ENCODE measurements at regions not wholly inside any gene's neighbourhood (a gene's known extent, or its start where the extent isn't known, plus 50 kb on each side); places are given as distances from the start of the nearest gene placed in this dataset.

DNA sequence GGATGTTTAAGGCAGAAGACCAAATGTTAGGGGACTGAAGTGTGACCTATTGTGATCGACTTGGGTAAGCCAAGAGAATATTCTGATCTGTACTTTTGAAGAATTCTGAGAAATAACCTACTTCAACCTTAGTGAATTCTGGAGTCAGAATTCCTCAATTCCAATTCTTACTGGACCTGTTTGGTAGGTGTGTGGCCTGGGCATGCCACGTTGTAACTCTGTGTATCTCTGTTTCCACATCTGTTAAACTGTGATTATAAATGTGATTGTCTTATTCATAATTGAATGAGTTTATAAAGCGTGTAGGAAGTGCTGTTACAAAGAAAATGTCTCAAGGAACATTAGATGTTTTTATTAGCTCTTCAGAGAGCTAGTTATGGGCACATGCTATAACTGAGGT lies 64.5 kb downstream of the TUSC1 start:
- no peak for DNase-seq (ENCODE audit: low spot score)

DNA sequence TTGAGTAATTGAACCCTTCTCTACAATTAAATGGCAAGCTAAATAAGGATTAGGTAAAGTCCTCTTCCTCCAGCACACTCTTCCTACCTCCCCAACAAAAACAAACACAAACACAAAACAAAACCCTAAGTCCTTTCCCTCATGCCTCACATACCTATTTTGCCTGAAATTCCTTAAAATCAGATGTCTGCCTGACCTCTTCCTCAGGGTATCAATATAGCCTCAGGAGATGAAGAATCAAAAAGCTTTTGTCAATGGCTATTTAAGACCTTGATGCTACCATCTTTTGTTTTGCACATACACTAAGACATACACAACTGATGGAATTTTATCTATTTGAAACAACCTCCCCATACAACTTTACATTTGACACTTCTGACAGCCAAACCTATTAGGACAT lies 75.1 kb downstream of the TUSC1 start:
- DNase-seq (ENCODE audit: low spot score) = no peak

- DNase-seq (ENCODE audit: low spot score) = no peak
Measured at GRCh38 chr9:25602400-25603044, 75.7 kb downstream of the TUSC1 start.

- DNase-seq (ENCODE audit: low spot score) = no peak
Measured at GRCh38 chr9:25600501-25600900, 77.7 kb downstream of the TUSC1 start.

GRCh38 chr9:25584611-25585010 lies 93.6 kb downstream of the TUSC1 start:
- no peak for DNase-seq (ENCODE audit: low spot score)

DNA sequence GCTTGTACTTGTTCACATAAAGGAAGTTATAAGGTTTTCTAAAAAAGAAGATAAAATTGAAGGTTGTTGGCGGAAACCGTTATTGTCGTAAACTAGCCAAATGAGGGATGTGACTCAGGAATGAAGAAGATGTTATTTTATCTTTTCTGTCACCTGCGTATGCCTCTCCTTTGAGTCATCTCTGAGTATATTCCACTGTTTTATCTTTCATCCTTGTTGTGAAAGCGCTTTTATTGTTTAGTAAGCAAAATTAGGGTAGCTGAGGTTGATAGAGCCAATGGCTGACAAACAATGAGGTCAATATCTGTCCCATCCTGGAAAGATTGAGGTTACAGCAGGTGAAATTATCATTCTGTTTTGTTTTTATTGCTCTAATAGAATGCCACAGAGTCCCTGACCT lies 105.0 kb downstream of the TUSC1 start:
- no peak for DNase-seq (ENCODE audit: low spot score)

DNA sequence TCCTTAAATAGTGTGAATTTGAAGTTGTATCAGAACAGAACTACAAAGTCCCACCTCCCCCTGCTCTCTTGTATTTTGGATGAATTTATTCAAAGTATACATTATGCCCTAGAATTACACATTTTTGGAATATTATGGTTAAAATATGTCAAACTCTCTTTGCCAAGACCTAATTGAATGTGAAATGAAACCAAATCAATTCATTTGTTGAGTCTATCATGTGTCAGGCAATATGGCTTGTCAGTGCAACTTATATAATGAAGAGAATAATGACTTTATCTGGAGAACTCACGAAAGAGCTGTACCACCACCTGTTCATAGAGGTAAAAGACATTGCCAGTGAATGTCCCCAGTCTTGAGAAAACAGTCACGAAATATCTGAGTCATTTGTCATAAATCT lies 106.8 kb downstream of the TUSC1 start:
- DNase-seq (ENCODE audit: low spot score) = no peak

DNA sequence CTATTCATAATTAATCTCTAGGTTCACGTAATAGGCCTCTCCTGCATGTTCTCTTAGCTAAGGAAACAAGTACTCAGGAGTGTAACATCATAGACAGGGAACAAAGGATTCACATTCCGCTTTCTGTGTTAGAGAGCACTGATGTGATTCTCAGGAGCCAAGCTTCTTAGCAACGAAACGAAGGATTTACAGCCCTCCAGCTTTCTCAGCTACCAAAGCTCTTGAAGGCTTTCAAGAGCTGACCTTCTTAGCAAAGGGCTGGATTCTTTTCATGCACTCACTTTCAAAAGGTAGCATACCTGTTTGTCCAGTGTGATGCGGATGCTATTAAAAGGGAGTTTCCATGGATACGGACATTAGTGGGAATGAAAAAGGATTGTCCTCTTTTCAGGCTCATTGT lies 107.4 kb downstream of the TUSC1 start:
- DNase-seq (ENCODE audit: low spot score) = no peak

GRCh38 chr9:25562101-25562500 lies 116.1 kb downstream of the TUSC1 start:
- no peak for DNase-seq (ENCODE audit: low spot score)

DNA sequence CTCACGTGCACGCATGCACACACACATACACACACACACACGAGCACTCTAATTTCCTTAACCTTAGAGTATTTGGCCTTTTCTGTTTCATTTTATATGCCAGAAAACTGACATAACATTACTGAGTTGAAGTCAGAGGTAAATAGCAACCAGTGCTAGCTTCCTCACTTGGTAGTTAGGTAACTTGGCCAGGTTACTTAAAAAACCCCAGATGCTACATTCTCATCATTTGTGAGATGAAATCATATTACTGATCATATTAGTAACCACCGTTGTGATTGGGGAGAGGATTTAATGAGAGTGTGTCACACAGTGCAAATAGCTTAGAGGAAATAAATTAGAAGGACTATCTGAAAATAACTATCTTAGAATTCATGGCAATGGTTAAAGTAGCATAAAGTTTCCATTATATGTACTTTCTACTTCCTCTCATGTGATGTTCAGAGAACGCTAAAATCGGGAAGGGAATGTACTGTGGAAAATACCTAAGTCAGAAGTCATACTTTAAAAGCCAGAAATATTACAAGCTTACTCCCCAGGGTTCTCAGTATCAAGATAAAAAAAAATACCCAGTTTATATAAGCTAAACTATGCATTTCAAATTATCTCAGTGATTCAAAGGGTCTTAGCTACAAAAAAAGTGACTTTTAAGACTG lies 120.5 kb downstream of the TUSC1 start:
- DNase-seq (ENCODE audit: low spot score) = no peak

DNA sequence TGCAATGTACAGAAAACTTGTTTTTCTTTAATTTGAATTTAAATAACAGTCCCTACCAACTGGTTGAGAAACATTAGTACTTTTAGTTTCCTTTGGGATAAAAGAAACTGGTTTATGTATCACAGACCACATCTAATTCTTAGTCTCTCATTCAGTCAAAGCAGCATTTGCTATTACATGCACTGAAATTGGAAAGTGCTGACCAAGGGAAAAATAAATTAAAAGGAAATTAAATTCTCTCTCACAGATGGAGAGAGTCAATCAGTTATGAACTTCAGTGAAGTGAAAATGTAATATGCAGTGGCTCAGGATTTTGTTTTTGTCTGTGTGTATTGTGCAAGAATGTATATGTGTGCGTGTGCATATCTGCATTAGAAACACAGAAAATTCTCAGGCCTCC lies 121.7 kb downstream of the TUSC1 start:
- no peak for DNase-seq (ENCODE audit: low spot score)

DNA sequence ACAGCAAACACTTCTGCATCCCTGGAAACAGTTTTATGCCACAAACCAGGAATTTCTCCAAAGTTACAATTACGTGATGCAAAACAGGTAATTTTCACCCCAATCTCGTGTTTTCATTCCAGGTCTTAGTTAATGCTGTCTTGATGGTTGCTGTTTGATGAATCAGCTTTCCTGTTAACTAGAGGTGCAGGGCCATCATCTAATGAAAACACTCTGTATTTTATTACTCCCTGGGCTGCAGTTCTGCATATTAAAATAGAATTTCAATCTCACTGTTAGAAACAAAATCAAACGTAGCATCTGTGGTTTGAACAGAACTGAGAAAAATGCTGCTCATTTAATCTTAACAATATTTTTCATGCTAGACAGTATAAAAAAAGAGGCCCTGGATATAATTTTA lies 129.4 kb downstream of the TUSC1 start:
- DNase-seq (ENCODE audit: low spot score) = no peak

DNA sequence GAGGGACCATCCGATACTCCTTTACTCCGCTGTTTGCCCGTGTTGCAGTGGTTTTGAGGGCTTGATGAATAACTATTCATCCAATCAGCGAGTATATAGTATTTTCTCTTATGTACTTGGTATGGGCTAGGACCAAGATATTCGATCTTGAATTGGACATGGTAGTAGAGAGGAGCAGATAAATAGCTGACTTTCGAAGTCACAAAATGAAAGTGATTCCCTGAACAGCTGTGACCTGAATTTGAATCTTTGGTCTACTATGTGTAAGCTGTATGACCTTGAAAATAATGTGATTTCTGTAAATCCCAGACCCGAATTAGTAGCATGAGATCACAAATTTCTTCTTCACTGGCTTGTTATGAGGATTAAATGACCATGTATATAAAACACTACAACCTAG lies 134.4 kb downstream of the TUSC1 start:
- DNase-seq (ENCODE audit: low spot score) = no peak

DNA sequence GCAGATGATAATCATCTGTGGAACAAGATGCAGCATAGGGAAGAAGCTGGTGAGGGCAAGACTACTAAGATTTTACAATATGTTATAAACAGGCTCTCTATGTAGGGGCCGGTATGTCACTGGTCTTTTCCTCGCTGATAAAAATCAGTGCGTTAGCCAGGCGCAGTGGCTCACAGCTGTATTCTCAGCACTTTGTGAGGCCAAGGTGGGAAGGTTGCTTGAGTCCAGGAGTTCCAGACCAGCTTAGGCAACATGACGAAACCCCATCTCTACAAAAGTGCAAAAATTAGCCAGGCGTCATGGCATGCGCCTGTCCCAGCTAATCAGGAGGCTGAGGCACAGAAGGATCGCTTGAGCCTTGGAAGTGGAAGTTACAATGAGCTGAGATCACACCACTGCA lies 135.9 kb downstream of the TUSC1 start:
- DNase-seq (ENCODE audit: low spot score) = no peak

DNA sequence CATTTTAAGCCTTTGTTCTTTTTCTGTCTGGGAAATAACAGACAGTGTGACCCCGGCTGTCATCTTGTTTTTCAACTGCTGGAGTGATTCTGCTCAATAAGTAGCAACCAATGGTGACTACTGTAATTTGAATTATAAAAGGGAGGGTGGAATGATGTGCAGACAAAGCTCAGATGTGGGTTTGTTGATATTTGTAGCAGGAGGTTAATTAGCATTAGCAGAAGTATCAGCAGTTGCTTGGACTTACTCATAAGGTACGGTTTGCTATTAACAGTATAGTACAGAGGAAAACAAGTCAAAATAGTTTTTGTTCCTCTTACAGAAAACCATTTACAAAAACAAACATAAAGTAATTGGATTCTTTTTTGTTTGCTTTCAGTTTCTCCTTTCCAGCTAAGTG lies 140.4 kb downstream of the TUSC1 start:
- no peak for DNase-seq (ENCODE audit: low spot score)

- no peak for DNase-seq (ENCODE audit: low spot score)
Measured at GRCh38 chr9:25519286-25519685, 159.0 kb downstream of the TUSC1 start.

DNA sequence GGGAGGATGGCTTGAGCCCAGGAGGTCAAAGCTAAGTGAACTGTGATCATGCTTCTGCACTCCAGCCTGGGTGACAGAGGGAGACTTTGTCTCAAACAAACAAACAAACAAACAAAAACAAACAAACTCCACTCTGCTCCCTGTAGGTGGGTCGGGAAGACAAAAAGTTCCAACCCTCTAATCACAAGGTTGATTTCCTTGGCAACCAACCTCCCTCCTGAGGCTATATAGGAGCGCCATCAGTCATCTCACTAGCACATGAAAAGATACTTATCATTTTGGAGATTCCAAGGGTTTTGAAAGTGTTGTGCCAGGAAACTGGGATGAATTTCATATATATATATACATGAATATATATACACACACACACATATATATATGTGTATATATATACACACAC lies 160.5 kb downstream of the TUSC1 start:
- DNase-seq (ENCODE audit: low spot score) = no peak

GRCh38 chr9:25513509-25514033 lies 164.7 kb downstream of the TUSC1 start:
- DNase-seq (ENCODE audit: low spot score) = no peak

DNA sequence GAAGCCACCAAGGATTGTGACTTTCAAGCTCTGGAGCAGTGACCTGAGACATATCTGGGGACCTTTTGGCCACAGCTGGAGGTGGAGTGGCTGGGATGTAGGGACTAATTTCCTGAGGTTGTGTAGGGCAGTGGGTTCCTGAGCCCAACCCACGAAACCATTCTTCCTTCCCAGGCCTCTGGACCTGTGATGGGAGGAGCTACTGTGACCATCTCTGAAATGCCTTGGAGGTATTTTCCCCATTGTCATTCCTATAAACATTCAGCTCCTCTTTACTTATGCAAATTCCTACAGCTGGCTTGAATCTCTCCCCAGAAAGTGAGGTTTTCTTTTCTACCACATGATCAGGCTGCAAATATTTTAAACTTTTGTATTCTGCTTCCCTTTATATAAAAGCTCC lies 172.6 kb downstream of the TUSC1 start:
- no peak for DNase-seq (ENCODE audit: low spot score)

GRCh38 chr9:25481372-25481771 lies 196.9 kb downstream of the TUSC1 start:
- no peak for DNase-seq (ENCODE audit: low spot score)

- DNase-seq (ENCODE audit: low spot score) = no peak
Measured at GRCh38 chr9:25480696-25481095, 197.5 kb downstream of the TUSC1 start.

- DNase-seq (ENCODE audit: low spot score) = no peak
Measured at GRCh38 chr9:25472681-25473080, 205.6 kb downstream of the TUSC1 start.

DNA sequence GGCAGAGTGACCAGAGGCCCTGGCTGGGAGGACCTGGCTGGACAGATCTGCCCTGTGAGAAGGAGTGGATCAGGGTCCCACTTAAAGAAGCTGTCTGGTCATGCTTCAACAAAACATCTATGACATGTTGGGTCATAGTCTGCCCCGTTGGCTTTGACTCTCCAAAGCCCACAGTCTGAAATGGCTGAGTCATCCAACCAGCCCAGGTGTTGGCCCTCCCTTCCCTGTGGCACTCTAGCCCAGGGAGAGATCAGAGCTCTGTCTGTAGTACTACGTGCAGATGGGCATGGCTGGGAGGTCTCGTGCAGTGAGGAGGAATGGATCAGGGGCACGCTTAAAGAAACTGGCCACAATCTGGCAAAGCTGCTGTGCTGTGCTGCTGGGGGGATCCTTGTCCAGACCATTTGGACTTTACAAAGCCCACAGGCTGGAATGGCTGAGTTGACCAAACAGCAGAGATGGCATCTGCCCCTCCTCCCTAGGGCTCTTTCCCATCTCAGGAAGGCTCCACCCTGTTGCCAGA lies 206.1 kb downstream of the TUSC1 start:
- DNase-seq (ENCODE audit: low spot score) = no peak

DNA sequence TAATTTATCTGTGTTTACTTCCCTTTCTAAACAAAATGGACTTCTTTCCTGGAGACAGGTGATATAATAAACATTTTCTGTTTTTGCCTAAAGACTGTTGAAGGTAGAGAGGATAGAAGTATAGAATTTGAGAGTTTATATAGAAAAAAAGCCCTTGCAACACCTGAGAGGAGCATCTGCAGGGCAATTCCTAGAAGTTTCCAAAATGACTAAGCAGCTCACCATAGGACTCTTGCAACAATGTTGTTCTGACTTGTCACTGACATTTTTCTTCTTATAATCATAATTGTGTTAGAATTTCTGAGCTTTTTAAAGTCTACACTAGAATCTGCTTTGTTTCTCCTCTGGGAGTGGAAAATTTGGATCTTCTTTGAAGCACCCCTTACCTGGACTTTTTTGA lies 216.8 kb downstream of the TUSC1 start:
- no peak for DNase-seq (ENCODE audit: low spot score)

Measured in cerebellar cortex (tissue), 1 donor.